ENCODE measurements at regions not wholly inside any gene's neighbourhood (a gene's known extent, or its start where the extent isn't known, plus 50 kb on each side); places are given as distances from the start of the nearest gene placed in this dataset.

DNA sequence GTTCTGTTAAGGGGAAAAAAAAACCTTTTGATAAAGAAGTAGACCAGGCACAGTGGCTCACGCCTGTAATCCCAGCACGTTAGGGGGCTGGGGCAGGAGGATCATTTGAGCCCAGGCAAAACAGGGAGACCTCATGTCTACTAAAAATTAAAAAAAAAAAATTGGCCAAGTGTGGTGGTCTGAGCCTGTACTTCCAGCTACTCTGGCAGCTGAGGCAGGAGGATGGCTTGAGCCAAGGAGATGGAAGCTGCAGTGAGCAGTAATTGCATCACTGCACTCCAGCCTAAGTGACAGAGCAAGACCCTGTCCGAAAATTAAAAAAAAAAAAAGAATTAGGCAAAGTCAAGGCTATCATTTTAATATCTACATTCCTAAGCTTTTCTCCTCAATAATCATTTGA, 124.8 kb upstream of the CPM start:
- no peak overlapping the region for H3K4me3 ChIP-seq (replicated peaks in 1 of 2; ENCODE audit: low read depth in 2 of 2, low read length in 2 of 2)
- no peak for DNase-seq (ENCODE audit: low read depth in 2 of 2)
- TF ChIP-seq, protein P1, sequence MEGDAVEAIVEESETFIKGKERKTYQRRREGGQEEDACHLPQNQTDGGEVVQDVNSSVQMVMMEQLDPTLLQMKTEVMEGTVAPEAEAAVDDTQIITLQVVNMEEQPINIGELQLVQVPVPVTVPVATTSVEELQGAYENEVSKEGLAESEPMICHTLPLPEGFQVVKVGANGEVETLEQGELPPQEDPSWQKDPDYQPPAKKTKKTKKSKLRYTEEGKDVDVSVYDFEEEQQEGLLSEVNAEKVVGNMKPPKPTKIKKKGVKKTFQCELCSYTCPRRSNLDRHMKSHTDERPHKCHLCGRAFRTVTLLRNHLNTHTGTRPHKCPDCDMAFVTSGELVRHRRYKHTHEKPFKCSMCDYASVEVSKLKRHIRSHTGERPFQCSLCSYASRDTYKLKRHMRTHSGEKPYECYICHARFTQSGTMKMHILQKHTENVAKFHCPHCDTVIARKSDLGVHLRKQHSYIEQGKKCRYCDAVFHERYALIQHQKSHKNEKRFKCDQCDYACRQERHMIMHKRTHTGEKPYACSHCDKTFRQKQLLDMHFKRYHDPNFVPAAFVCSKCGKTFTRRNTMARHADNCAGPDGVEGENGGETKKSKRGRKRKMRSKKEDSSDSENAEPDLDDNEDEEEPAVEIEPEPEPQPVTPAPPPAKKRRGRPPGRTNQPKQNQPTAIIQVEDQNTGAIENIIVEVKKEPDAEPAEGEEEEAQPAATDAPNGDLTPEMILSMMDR (IDR thresholded peaks at IDR 0.05; ENCODE audit: low read depth, low read length), result no peak

DNA sequence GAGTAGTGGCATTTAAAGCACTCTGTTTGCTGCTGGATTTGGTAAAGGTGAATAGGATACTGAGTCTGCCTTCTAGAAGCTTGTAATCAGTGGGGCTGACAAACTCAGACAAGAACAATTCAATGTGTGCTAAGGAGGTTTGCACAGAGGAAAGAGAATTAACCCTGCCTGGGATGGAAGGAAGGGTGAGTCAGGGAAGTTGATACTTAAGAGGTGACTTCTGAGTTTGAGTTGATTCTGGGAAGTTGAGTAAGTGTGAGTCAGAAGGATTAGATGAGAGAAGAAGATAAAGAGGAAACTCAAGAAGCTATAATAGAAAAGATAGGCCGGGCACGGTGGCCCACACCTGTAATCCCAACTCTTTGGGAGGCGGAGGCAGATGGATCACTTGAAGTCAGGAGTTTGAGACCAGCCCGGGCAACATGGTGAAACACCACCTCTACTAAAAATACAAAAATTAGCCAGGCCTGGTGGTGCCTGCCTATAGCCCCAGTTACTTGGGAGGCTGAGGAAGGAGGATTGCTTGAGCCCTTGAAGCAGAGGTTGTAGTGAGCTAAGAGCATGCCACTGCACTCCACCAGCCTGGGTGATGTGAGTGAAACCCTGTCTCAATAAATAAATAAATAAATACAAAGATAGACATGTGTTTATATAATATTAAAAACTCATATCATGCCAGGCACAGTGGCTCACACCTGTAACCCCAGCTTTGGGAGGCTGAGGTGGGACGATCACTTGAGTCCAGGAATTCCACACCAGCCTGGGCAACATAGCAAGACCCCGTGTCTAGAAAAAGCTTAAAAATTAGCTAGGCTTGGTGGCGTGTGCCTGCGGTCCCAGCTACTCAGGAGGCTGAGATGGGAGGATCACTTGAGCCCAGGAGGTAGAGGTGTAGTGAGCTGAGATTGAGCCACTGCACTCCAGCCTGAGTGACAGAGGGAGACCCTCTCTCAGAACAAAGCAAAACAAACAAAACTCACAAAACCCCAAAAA, 126.8 kb upstream of the CPM start:
- no peak overlapping the region for H3K4me3 ChIP-seq (replicated peaks in 1 of 2; ENCODE audit: low read depth in 2 of 2, low read length in 2 of 2)
- DNase-seq (ENCODE audit: low read depth in 2 of 2), result peak; percentile 52 to 95

DNA sequence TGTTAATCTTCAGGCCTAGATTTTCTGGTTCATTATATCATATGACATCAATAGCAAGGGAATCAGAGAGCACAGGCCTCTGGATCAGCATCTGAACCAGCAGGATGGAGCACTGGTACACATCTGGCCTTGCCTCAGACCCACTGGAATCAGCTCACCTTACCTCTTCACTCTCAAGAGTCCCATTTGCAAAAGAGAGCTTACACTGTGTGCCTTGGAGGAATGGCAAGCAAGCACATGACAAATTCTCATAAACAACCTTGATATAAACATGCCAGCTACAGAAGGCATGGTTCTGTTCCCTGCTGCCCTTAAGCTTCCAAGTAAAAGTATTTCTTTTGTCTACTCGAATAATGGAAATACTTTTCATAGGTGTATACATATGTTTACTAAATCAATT, 128.6 kb upstream of the CPM start:
- DNase-seq (ENCODE audit: low read depth in 2 of 2), result no peak
- no peak overlapping the region for H3K4me3 ChIP-seq (replicated peaks in 1 of 2; ENCODE audit: low read depth in 2 of 2, low read length in 2 of 2)
- TF ChIP-seq, protein P1 (IDR thresholded peaks at IDR 0.05; ENCODE audit: low read depth, low read length), result no peak

More for the DNA sequence above, 126.8 kb upstream of the CPM start:
- TF ChIP-seq, protein P1 (IDR thresholded peaks at IDR 0.05; ENCODE audit: low read depth, low read length), result no peak

DNA sequence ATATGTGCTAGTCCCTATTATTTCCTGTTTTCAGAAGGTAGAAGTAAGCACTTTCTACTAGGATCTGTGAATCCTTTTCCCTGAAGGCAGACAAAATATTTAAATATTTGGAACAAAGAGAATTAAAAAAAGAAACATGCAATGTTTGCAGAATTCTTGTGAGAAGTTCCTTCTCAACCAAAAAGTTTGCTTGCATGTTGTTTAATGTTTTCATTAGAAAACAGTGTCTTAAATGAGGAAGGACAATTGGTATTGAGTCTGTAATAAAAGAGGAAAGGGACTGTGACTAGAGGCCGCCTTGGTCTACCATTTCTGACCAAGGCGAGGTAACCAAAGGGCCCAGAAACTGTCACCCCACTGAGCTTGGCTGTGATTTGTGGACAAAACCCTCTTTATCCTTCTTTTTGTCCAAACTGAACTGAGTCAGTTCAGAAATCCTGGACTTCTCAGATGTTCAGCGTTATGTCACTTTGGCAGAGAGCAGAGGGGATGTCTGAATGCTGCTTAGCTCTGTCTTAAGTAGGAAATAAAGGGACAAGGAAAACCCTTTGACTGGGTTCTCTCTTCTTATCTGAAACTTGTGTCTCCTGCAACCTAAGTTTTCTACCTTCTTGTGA, 129.8 kb upstream of the CPM start:
- no peak overlapping the region for H3K4me3 ChIP-seq (replicated peaks in 1 of 2; ENCODE audit: low read depth in 2 of 2, low read length in 2 of 2)
- no peak for DNase-seq (ENCODE audit: low read depth in 2 of 2)
- TF ChIP-seq, protein P1 (IDR thresholded peaks at IDR 0.05; ENCODE audit: low read depth, low read length), result no peak

DNA sequence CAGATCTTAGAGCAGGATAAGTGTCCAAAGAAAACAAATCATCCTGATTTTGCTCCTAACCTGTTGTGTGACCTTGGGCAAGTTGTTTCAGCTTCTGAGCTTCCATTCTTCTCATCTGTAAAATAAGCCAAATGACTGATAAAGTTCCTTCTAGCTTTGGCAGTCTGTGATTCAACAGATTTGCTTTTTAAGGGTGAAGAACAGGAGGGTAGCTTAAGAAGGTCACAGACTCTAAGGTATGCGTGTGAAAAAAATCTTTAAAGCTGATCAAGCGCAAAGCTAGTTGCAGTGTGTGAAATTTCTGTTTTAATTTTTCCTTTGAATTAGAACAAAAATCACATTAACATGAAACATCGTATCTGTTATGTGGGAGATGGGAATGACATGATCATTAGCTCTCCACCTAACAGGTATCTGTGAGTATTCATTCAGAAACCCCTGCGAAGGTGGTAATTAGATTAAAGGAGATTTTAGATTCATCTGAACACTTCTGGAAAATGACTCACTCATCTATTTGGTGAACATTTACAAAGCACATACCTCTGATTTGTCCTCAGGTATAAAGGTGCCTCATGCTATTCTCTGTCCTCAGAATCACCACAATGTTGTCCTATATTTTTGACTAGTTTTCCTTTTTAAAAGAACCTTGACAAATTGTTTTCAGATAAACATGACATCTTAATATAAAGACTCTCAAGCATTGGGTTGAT, 131.9 kb upstream of the CPM start:
- no peak overlapping the region for H3K4me3 ChIP-seq (replicated peaks in 1 of 2; ENCODE audit: low read depth in 2 of 2, low read length in 2 of 2)
- peak in 1 of 2 donors; percentile 27 for DNase-seq (ENCODE audit: low read depth in 2 of 2)
- TF ChIP-seq, protein P1 (IDR thresholded peaks at IDR 0.05; ENCODE audit: low read depth, low read length), result no peak

DNA sequence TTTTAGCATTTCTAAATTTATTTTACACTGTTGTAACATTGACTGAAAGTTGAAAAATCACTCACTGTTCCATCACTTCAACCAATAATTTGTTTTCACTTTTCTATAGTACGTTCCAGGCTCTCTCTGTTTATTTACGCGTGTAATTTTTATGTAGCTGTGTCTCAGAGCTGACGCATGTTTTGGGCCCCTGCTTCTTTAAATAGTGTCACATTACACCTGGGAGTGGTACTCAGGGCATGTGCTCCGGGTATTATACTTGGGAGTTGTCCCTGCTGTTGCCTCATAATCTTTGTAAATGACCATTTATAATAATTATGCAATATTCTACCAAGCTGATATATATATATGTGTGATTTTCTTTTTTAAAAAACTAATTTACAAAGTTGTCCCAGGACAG, 132.8 kb upstream of the CPM start:
- H3K4me3 ChIP-seq (replicated peaks in 1 of 2; ENCODE audit: low read depth in 2 of 2, low read length in 2 of 2), result no peak overlapping the region
- DNase-seq (ENCODE audit: low read depth in 2 of 2), result no peak
- TF ChIP-seq, protein P1 (IDR thresholded peaks at IDR 0.05; ENCODE audit: low read depth, low read length), result no peak
